Right ventricle myocardium superior (tissue), 1 donor: ENCODE measurements at regions not wholly inside any gene's neighbourhood (a gene's known extent, or its start where the extent isn't known, plus 50 kb on each side); places are given as distances from the start of the nearest gene placed in this dataset.
"Not testable (repeated sequence)": the region's sequence is repeated elsewhere in the genome, so short reads cannot be mapped to it uniquely, and the experiment has no call there.

ENCODE experiments used
- ATAC-seq: fragments of 200-7000 bp; cut with Tn5 transposase; one replicate; pipeline ENCODE4 v1.9.1; 2020; ENCODE audit warnings: mild to moderate bottlenecking; ENCODE audit not compliant: poor library complexity
- DNase-seq: peaks from one replicate; pipeline ENCODE4 v3.0.0-alpha.2; 2020
- intact Hi-C: fragments of 100-400 bp; cut with DNase I; formaldehyde crosslinking; loops from one replicate; pipeline ENCODE4 v1.11.2; 2022
- donor health status: DM: no; HTN: yes; CAD: no; lungs with severe emphysema.

DNA sequence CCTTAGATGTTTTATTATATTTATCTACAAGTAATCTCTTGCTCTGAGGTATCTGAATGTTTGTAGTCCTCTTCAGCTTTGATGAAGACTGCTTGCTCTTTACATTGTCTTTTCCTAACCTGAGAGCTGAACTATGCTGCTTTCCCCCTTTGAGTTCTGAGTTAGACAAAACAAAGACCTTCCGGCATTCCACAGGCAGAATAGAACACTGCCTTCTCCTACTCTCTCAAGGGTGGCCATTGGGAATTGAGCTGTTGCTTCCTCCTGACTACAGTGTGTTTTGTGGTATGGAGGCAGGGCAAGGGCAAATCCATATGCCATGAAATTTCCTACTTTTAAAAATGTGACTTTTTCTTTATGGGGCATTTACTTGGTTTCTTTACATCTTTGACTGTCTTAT, 841.0 kb downstream of the FAM133A start:
- no peak for DNase-seq
- intact Hi-C loops, result no loop called here
- no peak for ATAC-seq

DNA sequence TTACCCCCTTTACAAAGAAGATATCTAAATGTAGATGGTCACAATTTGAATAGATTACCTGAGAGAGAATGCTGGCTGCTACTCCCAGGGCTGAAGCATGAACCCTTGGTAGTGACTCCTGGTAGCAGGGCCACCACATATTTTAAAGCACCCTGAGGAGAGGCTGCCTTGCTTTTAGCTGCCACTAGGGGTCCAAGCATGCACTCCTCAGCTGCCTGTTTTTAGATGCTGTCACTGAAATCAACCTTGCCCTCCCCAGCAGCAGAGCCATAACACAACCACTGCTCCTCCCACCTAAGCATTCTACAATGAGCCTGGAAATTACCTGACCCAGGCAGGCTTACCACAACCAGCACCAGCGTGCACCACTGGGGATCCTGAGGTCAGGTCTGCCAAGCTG, 850.9 kb downstream of the FAM133A start:
- intact Hi-C loops, result no loop called here
- no peak for DNase-seq
- ATAC-seq, result no peak

DNA sequence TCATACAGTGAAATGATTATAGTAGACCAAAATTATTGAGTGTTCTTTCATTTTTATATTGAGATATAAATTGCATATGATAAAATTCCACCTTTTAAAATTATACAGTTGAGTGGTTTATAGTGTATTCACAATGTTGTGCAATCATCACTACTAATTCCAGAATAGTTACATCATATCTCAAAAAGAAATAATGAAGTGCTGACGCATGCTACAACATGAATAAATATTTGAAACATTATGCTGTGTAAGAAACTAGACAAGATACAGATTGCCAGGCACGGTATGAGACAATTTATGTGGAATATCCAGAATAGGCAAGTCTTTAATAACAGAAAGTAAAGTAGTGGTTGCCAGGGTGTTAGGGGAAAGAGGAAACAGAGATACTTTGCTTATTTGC, 871.7 kb downstream of the FAM133A start:
- intact Hi-C loops, result no loop called here
- no peak for DNase-seq
- ATAC-seq, result no peak

- intact Hi-C loops, result no loop called here
- DNase-seq (no peak), ATAC-seq (no peak)
Observed at GRCh38 chrX:94551831-94552230, 877.8 kb downstream of the FAM133A start.

- intact Hi-C loops, result no loop called here
- DNase-seq (no peak), ATAC-seq (no peak)
Observed at GRCh38 chrX:94560930-94561329, 886.9 kb downstream of the FAM133A start.

GRCh38 chrX:94576367-94577004, 902.5 kb downstream of the FAM133A start:
- ATAC-seq, result no peak
- DNase-seq, result no peak
- intact Hi-C loops, result no loop called here

GRCh38 chrX:94600077-94600476, 926.1 kb downstream of the FAM133A start:
- intact Hi-C loops, result no loop called here
- ATAC-seq, result no peak

DNA sequence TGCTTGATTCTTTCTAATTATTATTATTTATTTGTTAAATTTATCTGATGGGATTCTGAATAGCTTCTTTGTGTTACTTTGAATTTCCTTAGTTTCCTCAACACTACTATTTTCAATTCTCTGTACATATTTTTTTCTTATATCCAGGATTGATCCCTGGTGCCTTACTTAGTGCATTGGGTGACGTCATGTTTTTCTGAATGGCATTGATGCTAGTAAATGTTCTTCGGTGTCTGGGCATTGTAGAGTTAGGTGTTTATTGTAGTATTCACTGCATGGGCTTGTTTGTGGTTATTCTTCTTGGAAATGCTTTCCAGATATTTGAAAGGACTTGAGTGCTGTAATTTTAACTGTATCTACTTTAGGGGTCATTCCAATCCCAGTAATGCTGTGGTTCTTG, 938.1 kb downstream of the FAM133A start:
- DNase-seq (no peak), ATAC-seq (no peak)
- intact Hi-C loops, result no loop called here

More at GRCh38 chrX:94600077-94600476, 926.1 kb downstream of the FAM133A start:
- DNase-seq, result no peak

GRCh38 chrX:94633237-94633636, 959.2 kb downstream of the FAM133A start:
- ATAC-seq (no peak), DNase-seq (no peak)
- intact Hi-C loops, result no loop called here

DNA sequence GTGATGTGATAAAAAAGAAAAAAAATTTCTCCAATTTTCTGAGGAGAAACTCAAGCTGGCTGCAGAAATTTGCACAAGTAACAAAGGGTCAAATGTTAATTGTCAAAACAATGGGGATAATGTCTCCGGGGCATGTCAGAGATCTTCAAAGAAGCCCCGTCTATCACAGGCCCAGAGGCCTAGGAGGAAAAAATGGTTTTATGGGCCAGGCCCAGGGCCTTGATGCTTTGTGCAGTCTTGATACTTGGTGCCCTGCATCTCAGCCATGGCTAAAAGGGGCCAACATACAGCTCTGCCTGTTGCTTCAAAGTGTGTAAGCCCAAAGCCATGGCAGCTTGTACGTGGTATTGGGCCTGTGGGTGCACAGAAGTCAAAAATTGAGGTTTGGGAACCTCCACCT, 961.0 kb downstream of the FAM133A start:
- DNase-seq, result no peak
- no peak for ATAC-seq
- intact Hi-C loops, result no loop called here

- intact Hi-C loops, result no loop called here
- DNase-seq (no peak), ATAC-seq (no peak)
Observed at GRCh38 chrX:94645726-94646125, 971.7 kb downstream of the FAM133A start.

GRCh38 chrX:94655180-94655579, 981.2 kb downstream of the FAM133A start:
- ATAC-seq (no peak), DNase-seq (no peak)
- intact Hi-C loops, result no loop called here

DNA sequence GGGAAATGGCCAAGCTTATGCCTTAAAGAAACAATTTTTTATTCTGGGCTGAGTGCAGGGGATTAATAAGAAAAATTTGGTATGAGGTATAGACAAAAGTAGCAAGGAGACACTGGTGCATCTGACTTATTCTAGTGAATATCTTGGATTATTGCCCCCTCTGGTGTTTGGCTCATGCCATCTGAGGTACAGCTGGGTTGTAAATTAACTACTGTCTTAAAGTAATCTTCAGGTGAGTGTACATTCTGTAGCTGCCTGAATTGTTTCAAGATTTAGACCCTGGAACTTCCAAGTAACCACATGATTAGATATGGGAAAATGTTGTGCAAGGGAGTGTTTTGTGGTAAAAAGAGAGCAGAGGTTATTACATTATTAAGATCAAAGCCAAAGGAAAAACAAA, 988.7 kb downstream of the FAM133A start:
- ATAC-seq, result no peak
- no peak for DNase-seq
- intact Hi-C loops, result no loop called here

- ATAC-seq, result no peak
- intact Hi-C loops, result no loop called here
- no peak for DNase-seq
Observed at GRCh38 chrX:94676285-94676684, 1002.3 kb downstream of the FAM133A start.

- no peak for ATAC-seq
- intact Hi-C loops, result no loop called here
- DNase-seq, result no peak
Observed at GRCh38 chrX:94686071-94686470, 1012.1 kb downstream of the FAM133A start.

DNA sequence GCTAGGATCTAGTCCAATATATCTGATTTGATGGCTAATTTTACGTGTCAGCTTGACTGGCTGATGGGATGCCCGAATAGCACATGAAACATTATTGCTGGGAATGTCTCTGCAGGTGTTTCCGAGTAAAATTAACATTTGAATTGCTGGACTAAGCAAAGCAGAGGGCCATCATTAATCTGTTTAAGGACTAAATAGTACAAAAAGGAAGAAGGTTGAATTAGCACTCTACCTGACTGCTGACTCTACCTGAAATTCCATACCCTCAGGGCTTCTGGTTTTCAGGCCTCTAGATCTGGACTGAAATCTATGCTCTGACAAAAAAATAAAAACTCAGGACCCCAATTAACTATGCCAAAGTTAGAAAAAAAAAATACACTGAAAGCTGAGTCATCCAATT, 1021.9 kb downstream of the FAM133A start:
- DNase-seq (no peak), ATAC-seq (no peak)
- intact Hi-C loops, result no loop called here

DNA sequence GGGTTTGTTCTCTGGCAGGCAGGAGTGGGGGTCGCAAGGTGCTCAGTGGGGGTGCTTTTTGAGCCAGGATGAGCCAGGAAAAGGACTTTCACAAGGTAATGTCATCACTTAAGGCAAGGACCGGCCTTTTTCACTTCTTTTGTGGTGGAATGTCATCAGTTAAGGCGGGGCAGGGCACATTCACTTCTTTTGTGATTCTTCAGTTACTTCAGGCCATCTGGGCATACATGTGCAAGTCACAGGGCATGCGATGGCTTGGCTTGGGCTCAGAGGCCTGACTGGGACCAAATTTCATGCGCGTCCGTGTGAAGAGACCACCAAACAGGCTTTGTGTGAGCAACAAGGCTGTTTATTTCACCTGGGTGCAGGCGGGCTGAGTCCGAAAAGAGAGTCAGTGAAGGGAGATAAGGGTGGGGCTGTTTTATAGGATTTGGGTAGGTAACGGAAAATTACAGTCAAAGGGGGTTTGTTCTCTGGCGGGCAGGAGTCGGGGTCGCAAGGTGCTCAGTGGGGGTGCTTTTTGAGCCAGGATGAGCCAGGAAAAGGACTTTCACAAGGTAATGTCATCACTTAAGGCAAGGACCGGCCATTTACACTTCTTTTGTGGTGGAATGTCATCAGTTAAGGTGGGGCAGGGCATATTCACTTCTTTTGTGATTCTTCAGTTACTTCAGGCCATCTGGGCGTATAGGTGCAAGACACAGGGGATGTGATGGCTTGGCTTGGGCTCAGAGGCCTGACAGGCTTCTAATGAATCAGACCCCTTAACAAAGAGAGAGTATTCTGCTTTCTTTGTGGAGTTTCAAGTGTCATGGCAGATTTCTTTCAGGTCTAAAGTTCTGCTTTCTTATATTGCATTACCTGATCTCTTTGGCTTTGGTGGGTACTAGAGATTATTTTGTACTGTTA, 1030.6 kb downstream of the FAM133A start:
- DNase-seq, intact Hi-C loops: not testable (repeated sequence)

GRCh38 chrX:94721386-94721785, 1047.4 kb downstream of the FAM133A start:
- intact Hi-C loops, result no loop called here
- ATAC-seq (no peak), DNase-seq (no peak)

More for the DNA sequence above, 1030.6 kb downstream of the FAM133A start:
- not testable (repeated sequence) for ATAC-seq

DNA sequence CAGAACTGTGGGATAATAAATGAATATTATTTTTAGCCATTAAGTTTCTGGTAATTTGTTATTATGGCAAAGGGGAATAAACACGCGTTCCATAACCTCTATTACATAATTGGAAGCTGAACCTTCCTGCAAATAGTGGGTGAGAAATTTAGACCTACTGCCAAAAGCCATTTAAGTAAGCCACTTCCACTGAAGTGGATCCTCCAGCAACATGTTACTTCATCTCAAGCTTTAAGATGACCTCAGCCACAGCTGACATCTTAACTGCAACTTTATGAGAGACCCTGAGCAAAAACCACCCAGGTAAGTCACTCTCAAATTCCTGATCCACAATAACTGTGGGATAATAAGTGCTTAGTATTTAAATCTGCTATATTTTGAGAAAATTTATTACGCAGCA, 1048.6 kb downstream of the FAM133A start:
- ATAC-seq (no peak), DNase-seq (no peak)
- intact Hi-C loops, result no loop called here

DNA sequence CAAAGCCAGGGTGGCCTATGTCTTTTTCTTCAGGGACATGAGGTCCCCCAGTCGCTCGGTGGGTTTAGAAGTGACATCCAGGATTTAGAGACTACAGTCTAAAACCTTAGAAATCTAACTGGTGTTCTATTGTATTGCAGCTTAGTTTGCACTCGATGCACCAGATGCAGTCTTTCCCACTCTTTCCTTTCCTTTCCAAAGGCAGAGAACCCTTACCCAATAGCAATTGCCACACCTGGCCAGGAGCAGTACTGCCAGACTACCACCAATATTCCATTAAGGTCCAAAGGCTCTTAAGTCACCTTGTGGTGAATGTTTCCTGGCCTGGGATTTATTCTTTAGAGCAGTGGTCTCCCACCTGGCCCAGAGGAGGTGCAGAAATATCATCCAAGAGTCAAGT, 1068.8 kb downstream of the FAM133A start:
- ATAC-seq (no peak), DNase-seq (no peak)
- intact Hi-C loops, result no loop called here
